HEK293 (cell line): ENCODE measurements at regions not wholly inside any gene's neighbourhood (a gene's known extent, or its start where the extent isn't known, plus 50 kb on each side); places are given as distances from the start of the nearest gene placed in this dataset.

ENCODE experiments used
- CTCF ChIA-PET: fragments of 350-600 bp; formaldehyde crosslinking; extraction: SDS; loops from one replicate; lab custom pipeline; 2021; ENCODE audit warnings: antibody characterized with exemption; lab: Yijun Ruan, JAX
- POLR2A ChIA-PET: fragments of 300-600 bp; formaldehyde crosslinking; extraction: SDS; loops from one replicate; lab custom pipeline; 2020; ENCODE audit warnings: antibody characterized with exemption, inconsistent platforms; lab: Yijun Ruan, JAX
- H3K27ac ChIP-seq: fragments of 200-500 bp; sonication (Bioruptor generic); 2 replicates; pipeline ENCODE4 v1.5.1; 2014; ENCODE audit warnings: low read depth, low read length, control low read depth, inconsistent platforms; ENCODE audit errors: extremely low read depth
- H3K36me3 ChIP-seq, 2 experiments: fragments of 200-500 bp in 1 of 2; sonication (Bioruptor generic) in 1 of 2; 1 replicate in 1 of 2; 2 replicates in 1 of 2; pipeline ENCODE4 v1.5.1; 2014 to 2017; ENCODE audit warnings: inconsistent platforms in 2 of 2, low read length in 2 of 2; ENCODE audit not compliant: control insufficient read depth in 2 of 2, insufficient read depth in 1 of 2
- H3K4me1 ChIP-seq: fragments of 200-500 bp; sonication (Bioruptor generic); 2 replicates; pipeline ENCODE4 v1.5.1; 2014; ENCODE audit warnings: mild to moderate bottlenecking, low read length, inconsistent platforms; ENCODE audit not compliant: control insufficient read depth, insufficient read depth
- H3K4me3 ChIP-seq: 2 replicates; pipeline ENCODE4 v1.5.1; 2011; ENCODE audit warnings: low read depth, mild to moderate bottlenecking, control low read depth, low read length, moderate library complexity
- H3K9me3 ChIP-seq: fragments of 200-500 bp; sonication (Bioruptor generic); 2 replicates; pipeline ENCODE4 v1.5.1; 2014; ENCODE audit warnings: low read depth, low read length, inconsistent platforms; ENCODE audit not compliant: control insufficient read depth, insufficient read depth
- BCL11B ChIP-seq: fragments of 450-650 bp; formaldehyde crosslinking; IDR thresholded peaks from 2 replicates; pipeline ENCODE4 v1.5.1; 2016; ENCODE audit warnings: low read depth, missing biosample characterization, missing genetic modification characterization
- FEZF1 ChIP-seq: fragments of 450-650 bp; formaldehyde crosslinking; IDR thresholded peaks from 2 replicates; pipeline ENCODE4 v1.5.1; 2016; ENCODE audit warnings: missing biosample characterization, missing genetic modification characterization
- GLI2 ChIP-seq: fragments of 450-650 bp; formaldehyde crosslinking; IDR thresholded peaks from 2 replicates; pipeline ENCODE4; 2017; ENCODE audit warnings: missing biosample characterization, missing genetic modification characterization, low read depth, borderline replicate concordance
- GLIS2 ChIP-seq: fragments of 450-650 bp; formaldehyde crosslinking; IDR thresholded peaks from 2 replicates; pipeline ENCODE4 v1.5.1; 2016; ENCODE audit warnings: missing biosample characterization, missing genetic modification characterization
- HOXA7 ChIP-seq: sonication (generic); formaldehyde crosslinking; IDR thresholded peaks from 2 replicates; pipeline ENCODE4 v1.8.1; 2022; ENCODE audit warnings: missing genetic modification reagents, borderline replicate concordance
- PRDM1 ChIP-seq: fragments of 450-650 bp; formaldehyde crosslinking; IDR thresholded peaks from 2 replicates; pipeline ENCODE4; 2016; ENCODE audit warnings: missing biosample characterization, missing genetic modification characterization
- RBAK ChIP-seq: fragments of 450-650 bp; formaldehyde crosslinking; IDR thresholded peaks from 2 replicates; pipeline ENCODE4 v1.5.1; 2016; ENCODE audit warnings: missing biosample characterization, missing genetic modification characterization
- SETDB1 ChIP-seq: IDR thresholded peaks from one replicate; pipeline ENCODE4 v1.6.1; 2017; ENCODE audit warnings: mild to moderate bottlenecking, low read length, moderate library complexity, mixed read lengths; ENCODE audit not compliant: insufficient read length
- ZBTB1 ChIP-seq: fragments of 450-650 bp; formaldehyde crosslinking; IDR thresholded peaks from 2 replicates; pipeline ENCODE4 v1.5.1; 2016; ENCODE audit warnings: missing biosample characterization, missing genetic modification characterization
- ZBTB17 ChIP-seq: fragments of 450-650 bp; formaldehyde crosslinking; IDR thresholded peaks from 2 replicates; pipeline ENCODE4 v1.5.1; 2016; ENCODE audit warnings: missing biosample characterization, missing genetic modification characterization
- ZNF10 ChIP-seq: fragments of 450-650 bp; formaldehyde crosslinking; IDR thresholded peaks from 2 replicates; pipeline ENCODE4 v1.5.1; 2017; ENCODE audit warnings: missing biosample characterization, missing genetic modification characterization
- ZNF114 ChIP-seq: fragments of 450-650 bp; formaldehyde crosslinking; IDR thresholded peaks from 2 replicates; pipeline ENCODE4 v1.5.0; 2017; ENCODE audit warnings: missing biosample characterization, missing genetic modification characterization
- ZNF138 ChIP-seq: fragments of 450-650 bp; formaldehyde crosslinking; IDR thresholded peaks from 2 replicates; pipeline ENCODE4 v1.5.1; 2016; ENCODE audit warnings: missing biosample characterization, missing genetic modification characterization, borderline replicate concordance
- ZNF148 ChIP-seq: fragments of 450-650 bp; formaldehyde crosslinking; IDR thresholded peaks from 2 replicates; pipeline ENCODE4 v1.5.0; 2017; ENCODE audit warnings: missing biosample characterization, missing genetic modification characterization, borderline replicate concordance
- ZNF157 ChIP-seq: fragments of 450-650 bp; formaldehyde crosslinking; IDR thresholded peaks from 2 replicates; pipeline ENCODE4 v1.5.1; 2016; ENCODE audit warnings: missing biosample characterization, missing genetic modification characterization
- ZNF311 ChIP-seq: fragments of 450-650 bp; formaldehyde crosslinking; IDR thresholded peaks from 2 replicates; pipeline ENCODE4 v1.5.1; 2017; ENCODE audit warnings: missing biosample characterization, missing genetic modification characterization, borderline replicate concordance
- ZNF37A ChIP-seq: fragments of 450-650 bp; IDR thresholded peaks from 2 replicates; pipeline ENCODE4 v1.5.1; 2018; ENCODE audit warnings: missing biosample characterization, missing genetic modification characterization
- ZNF423 ChIP-seq: fragments of 450-650 bp; formaldehyde crosslinking; IDR thresholded peaks from 2 replicates; pipeline ENCODE4 v1.5.1; 2016; ENCODE audit warnings: missing biosample characterization, missing genetic modification characterization
- ZNF449 ChIP-seq: fragments of 450-650 bp; formaldehyde crosslinking; IDR thresholded peaks from 2 replicates; pipeline ENCODE4 v1.5.1; 2017; ENCODE audit warnings: missing biosample characterization, mild to moderate bottlenecking, missing genetic modification characterization, moderate library complexity
- ZNF610 ChIP-seq: fragments of 450-650 bp; formaldehyde crosslinking; IDR thresholded peaks from 2 replicates; pipeline ENCODE4 v1.5.1; 2016; ENCODE audit warnings: missing biosample characterization, missing genetic modification characterization, borderline replicate concordance
- ZNF639 ChIP-seq: fragments of 450-650 bp; formaldehyde crosslinking; IDR thresholded peaks from 2 replicates; pipeline ENCODE4 v1.5.1; 2016; ENCODE audit warnings: missing biosample characterization, missing genetic modification characterization
- ZNF707 ChIP-seq: fragments of 450-650 bp; formaldehyde crosslinking; IDR thresholded peaks from 2 replicates; pipeline ENCODE4 v1.5.1; 2016; ENCODE audit warnings: missing biosample characterization, missing genetic modification characterization
- ZNF76 ChIP-seq: fragments of 450-650 bp; formaldehyde crosslinking; IDR thresholded peaks from 2 replicates; pipeline ENCODE4; 2016; ENCODE audit warnings: low read depth, missing biosample characterization, missing genetic modification characterization, borderline replicate concordance
- ZSCAN30 ChIP-seq: fragments of 450-650 bp; IDR thresholded peaks from 2 replicates; pipeline ENCODE4 v1.5.1; 2018; ENCODE audit warnings: missing biosample characterization, mild to moderate bottlenecking, missing genetic modification characterization, moderate library complexity
- TF ChIP-seq, protein P1 (sequence below): fragments of 450-650 bp; formaldehyde crosslinking; IDR thresholded peaks from 2 replicates; pipeline ENCODE4 v1.5.1; 2016; ENCODE audit warnings: missing biosample characterization, missing genetic modification characterization

DNA sequence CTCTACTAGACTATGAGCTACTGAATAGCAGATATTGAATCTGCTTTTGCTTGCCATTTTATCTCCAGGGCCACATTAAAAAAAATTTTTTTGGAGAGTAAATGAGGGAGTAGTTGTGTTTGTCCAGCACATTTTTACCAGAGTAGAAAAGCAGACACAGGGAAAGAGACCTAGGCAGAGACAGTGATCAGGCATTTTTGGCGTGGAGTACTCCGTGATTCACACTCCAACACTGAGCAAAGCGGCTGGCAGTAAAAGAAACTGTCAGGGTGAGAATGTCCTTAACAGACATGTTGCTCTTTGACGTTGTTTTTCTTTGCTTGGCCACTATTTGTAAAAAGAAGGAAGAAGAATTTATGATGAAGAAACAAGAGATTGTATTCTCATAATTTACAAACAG lies 304.0 kb downstream of the TDRD3 start (continued):
- TF ChIP-seq ZNF449 (tag by site-specific recombination) (no peak), ZNF610 (tag by site-specific recombination) (no peak), ZNF157 (tag by site-specific recombination) (no peak), HOXA7 (CRISPR knock-in tag) (no peak)
- TF ChIP-seq, all 188 proteins: peak for 0

- H3K4me1 ChIP-seq = no peaks in the 10 kb centered on the region
- H3K9me3 ChIP-seq = no peaks in the 10 kb centered on the region
- CTCF ChIA-PET = no interaction called here
- POLR2A ChIA-PET = interaction anchor here (0.6 kb wide), 1 partner anchor 1618 kb away, joined by 3 read pairs; no protein-coding TSS in a partner anchor
- TF ChIP-seq BCL11B = no peak
- TF ChIP-seq RBAK (tag by site-specific recombination) = no peak
- TF ChIP-seq, protein P1, sequence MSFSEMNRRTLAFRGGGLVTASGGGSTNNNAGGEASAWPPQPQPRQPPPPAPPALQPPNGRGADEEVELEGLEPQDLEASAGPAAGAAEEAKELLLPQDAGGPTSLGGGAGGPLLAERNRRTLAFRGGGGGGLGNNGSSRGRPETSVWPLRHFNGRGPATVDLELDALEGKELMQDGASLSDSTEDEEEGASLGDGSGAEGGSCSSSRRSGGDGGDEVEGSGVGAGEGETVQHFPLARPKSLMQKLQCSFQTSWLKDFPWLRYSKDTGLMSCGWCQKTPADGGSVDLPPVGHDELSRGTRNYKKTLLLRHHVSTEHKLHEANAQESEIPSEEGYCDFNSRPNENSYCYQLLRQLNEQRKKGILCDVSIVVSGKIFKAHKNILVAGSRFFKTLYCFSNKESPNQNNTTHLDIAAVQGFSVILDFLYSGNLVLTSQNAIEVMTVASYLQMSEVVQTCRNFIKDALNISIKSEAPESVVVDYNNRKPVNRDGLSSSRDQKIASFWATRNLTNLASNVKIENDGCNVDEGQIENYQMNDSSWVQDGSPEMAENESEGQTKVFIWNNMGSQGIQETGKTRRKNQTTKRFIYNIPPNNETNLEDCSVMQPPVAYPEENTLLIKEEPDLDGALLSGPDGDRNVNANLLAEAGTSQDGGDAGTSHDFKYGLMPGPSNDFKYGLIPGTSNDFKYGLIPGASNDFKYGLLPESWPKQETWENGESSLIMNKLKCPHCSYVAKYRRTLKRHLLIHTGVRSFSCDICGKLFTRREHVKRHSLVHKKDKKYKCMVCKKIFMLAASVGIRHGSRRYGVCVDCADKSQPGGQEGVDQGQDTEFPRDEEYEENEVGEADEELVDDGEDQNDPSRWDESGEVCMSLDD (tag by site-specific recombination) = no peak
- TF ChIP-seq GLI2 = no peak
- no peak for TF ChIP-seq ZNF311
- TF ChIP-seq GLIS2 (tag by site-specific recombination) = no peak
- TF ChIP-seq ZNF138 (tag by site-specific recombination) = no peak
- TF ChIP-seq ZNF423 = no peak
- no peak for TF ChIP-seq ZNF114
- no peak for TF ChIP-seq ZNF10 (tag by site-specific recombination)
- no peak for TF ChIP-seq ZNF639
- no peak for TF ChIP-seq ZBTB1
- no peak for TF ChIP-seq ZSCAN30 (tag by site-specific recombination)
- no peak for TF ChIP-seq SETDB1
- H3K27ac ChIP-seq = no peak overlapping the region
- H3K4me3 ChIP-seq = no peak overlapping the region
- H3K36me3 ChIP-seq = no peaks in the 10 kb centered on the region
These were observed 302.6 kb downstream of the TDRD3 start for GRCh38 chr13:60699636-60700035.

GRCh38 chr13:60696602-60697001 lies 299.6 kb downstream of the TDRD3 start:
- no peak overlapping the region for H3K27ac ChIP-seq
- ChIA-PET CTCF (no interaction called here), POLR2A (no interaction called here)
- no peaks in the 10 kb centered on the region for H3K36me3 ChIP-seq
- H3K9me3 ChIP-seq = no peaks in the 10 kb centered on the region
- H3K4me3 ChIP-seq = no peak overlapping the region
- H3K4me1 ChIP-seq = no peaks in the 10 kb centered on the region
- TF ChIP-seq ZNF76 = no peak
- no peak for TF ChIP-seq ZNF148 (tag by site-specific recombination)
- no peak for TF ChIP-seq ZNF114
- TF ChIP-seq ZNF37A (tag by site-specific recombination) = no peak
- TF ChIP-seq PRDM1 (tag by site-specific recombination) = no peak
- no peak for TF ChIP-seq ZNF707 (tag by site-specific recombination)
- TF ChIP-seq ZBTB17 (tag by site-specific recombination) = no peak
- no peak for TF ChIP-seq FEZF1 (tag by site-specific recombination)
